Coronary artery (tissue), 2 donors: ENCODE measurements at regions not wholly inside any gene's neighbourhood (a gene's known extent, or its start where the extent isn't known, plus 50 kb on each side); places are given as distances from the start of the nearest gene placed in this dataset.

Experiments used
- DNase-seq: peaks from one replicate; pipeline ENCODE4 v3.0.0-alpha.2; 2017; ENCODE audit warnings: low spot score
- H3K27ac ChIP-seq, 2 donors: fragments of 200-600 bp; sonication (generic); one replicate each; pipeline ENCODE4 v1.5.1; 2016 to 2019
- H3K4me3 ChIP-seq: fragments of 200-600 bp; sonication (generic); 2 replicates; pipeline ENCODE4 v1.5.1; 2016; ENCODE audit warnings: mild to moderate bottlenecking, moderate library complexity
- TF ChIP-seq, protein P1 (sequence below): fragments of 200-600 bp; sonication (generic); IDR thresholded peaks from one replicate; pipeline ENCODE4 v1.5.1; 2019; ENCODE audit warnings: antibody characterized with exemption

DNA sequence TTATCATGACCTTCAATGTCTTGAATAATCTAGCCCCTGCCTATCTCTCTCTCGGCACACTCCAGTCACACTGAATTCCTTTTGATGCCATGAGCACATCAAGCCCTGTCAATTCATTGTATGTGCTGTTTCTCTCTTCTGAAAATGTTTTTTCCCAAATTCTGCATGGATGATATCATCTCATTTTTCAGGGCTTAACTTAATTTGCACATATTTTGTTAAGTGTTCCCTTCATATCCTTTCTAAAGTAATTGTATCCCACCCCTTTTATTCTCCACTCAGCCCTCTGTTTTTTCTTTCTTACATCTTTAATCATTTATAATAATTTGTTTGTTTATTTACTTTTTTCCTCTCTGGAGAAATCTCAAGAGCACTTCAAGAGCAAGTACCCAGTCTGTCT lies 149.9 kb downstream of the ZNF326 start:
- no peak for DNase-seq
- no peak overlapping the region for H3K27ac ChIP-seq

DNA sequence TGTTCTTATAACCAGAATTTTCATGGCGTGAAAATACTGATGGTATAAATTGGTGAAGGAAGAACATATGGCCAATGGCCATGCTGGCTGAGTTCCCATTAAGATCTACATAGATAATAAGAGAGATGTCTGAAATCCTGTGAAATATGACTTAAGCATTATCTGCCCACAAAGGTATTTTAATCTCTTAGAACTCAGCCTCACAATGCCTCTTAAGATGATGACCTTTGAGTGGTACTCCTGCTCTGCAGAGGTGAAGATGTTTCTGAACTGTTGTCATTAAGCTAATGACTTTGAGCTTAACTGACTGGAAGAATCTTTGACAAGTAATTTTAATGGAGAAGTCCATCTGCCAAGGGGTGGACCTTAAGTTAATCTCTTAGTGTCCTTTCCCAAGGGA lies 148.7 kb downstream of the ZNF326 start:
- TF ChIP-seq, protein P1, sequence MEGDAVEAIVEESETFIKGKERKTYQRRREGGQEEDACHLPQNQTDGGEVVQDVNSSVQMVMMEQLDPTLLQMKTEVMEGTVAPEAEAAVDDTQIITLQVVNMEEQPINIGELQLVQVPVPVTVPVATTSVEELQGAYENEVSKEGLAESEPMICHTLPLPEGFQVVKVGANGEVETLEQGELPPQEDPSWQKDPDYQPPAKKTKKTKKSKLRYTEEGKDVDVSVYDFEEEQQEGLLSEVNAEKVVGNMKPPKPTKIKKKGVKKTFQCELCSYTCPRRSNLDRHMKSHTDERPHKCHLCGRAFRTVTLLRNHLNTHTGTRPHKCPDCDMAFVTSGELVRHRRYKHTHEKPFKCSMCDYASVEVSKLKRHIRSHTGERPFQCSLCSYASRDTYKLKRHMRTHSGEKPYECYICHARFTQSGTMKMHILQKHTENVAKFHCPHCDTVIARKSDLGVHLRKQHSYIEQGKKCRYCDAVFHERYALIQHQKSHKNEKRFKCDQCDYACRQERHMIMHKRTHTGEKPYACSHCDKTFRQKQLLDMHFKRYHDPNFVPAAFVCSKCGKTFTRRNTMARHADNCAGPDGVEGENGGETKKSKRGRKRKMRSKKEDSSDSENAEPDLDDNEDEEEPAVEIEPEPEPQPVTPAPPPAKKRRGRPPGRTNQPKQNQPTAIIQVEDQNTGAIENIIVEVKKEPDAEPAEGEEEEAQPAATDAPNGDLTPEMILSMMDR: no peak
- no peak for DNase-seq
- Histone ChIP-seq H3K4me3 (no peak overlapping the region), H3K27ac (no peak overlapping the region)

More for the DNA sequence above, 149.9 kb downstream of the ZNF326 start:
- TF ChIP-seq, protein P1: no peak
- no peak overlapping the region for H3K4me3 ChIP-seq

DNA sequence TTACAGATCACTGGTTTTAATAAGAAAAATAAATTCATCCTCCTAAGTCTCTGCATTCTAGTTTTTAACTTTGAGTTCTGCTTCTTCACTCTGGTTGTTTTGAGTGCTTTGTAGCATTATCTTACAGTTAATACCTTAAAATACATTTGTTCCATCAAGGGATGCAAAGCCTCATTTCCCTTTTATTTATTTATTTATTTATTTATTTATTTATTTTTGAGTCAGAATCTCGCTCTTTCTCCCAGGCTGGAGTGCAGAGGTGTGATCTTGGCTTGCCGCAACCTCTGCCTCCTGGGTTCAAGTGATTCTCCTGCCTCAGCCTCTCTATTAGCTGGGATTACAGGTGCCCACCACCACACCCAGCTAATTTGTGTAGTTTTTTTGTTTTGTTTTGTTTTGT lies 147.8 kb downstream of the ZNF326 start:
- TF ChIP-seq, protein P1: no peak
- Histone ChIP-seq H3K27ac (no peak overlapping the region), H3K4me3 (no peak overlapping the region)
- DNase-seq: no peak

DNA sequence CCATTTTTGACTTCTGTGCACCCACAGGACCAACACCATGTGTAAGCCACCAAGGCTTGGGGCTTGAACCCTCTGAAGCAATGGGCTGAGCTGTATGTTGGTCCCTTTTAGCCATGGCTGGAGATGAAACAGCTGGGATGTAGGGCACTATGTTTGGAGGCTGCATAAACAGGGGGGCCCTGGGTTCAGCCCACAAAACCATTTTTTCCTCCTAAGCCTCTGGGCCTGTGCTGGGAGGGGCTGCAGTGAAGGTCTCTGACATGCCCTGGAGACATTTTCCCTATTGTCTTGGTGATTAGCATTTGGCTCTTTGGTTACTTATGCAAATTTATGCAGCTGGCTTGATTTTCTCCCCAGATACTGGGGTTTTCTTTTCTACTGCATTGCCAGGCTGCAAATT lies 144.9 kb downstream of the ZNF326 start:
- TF ChIP-seq, protein P1: no peak
- Histone ChIP-seq H3K4me3 (no peak overlapping the region), H3K27ac (no peak overlapping the region)
- DNase-seq: no peak

DNA sequence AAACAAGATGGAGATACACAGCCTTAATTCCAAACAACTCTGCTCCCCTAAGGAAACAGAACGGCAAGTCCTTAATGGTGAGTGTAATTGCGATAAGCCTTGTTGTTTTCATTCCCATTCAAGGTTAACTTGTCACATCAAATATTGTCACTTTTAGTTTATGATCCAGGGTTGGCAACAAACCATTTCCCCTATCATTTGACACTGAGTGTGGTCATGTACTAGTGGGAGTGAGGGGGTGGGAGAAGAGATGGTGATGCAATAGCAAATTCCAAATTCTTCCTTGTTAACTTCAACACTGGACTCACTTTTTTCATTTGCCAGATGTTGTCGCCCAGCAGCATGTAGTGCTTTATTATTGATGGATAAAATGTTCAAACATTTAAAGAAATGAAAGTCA lies 140.4 kb downstream of the ZNF326 start:
- DNase-seq: no peak
- Histone ChIP-seq H3K4me3 (no peak overlapping the region), H3K27ac (no peak overlapping the region)
- TF ChIP-seq, protein P1: no peak

DNA sequence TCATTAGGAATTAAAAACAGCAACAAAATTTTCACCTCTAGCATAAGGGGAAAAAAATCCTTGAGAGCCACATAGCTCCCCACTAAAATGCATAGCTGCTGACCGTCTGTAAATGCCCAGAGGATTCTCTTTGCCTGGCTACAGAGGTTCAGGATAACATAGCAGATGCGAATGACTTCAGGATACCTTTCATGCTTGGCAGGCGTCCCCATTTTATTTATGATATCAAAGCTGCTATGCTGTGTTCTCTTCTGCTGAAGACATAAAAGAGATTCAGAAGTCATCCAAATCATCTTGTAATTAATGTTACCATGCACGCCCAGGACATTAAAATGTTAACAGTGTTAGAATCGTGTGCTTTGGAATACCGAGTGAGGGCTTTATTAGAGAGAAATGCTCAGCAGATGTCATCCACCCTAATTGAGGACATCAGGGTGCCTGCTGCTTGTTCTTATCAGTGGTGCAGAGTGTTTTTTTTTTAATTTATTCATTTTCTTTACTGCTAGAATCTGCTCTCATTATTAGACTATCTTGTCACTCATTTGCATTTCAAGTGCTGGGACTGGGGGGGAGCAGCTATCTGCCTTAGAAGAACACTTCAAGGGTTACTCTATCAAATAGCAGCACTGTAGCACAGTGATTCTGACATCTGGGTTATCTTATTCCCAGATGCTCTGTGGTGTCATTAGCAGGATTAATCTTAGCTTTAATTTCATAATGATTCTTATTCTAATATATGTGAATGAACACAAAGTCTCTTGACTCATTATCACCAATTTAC lies 139.5 kb downstream of the ZNF326 start:
- Histone ChIP-seq H3K4me3 (no peak overlapping the region), H3K27ac (no peak overlapping the region)
- TF ChIP-seq, protein P1: no peak
- DNase-seq: no peak

- Histone ChIP-seq H3K27ac (no peak overlapping the region), H3K4me3 (no peak overlapping the region)
- TF ChIP-seq, protein P1: no peak
- no peak for DNase-seq
Observed at GRCh38 chr1:90133133-90133532, 138.2 kb downstream of the ZNF326 start.
